Fibroblast of skin of scalp (primary cell): ENCODE measurements at regions not wholly inside any gene's neighbourhood (a gene's known extent, or its start where the extent isn't known, plus 50 kb on each side); places are given as distances from the start of the nearest gene placed in this dataset.

Experiments used
- DNase-seq: peaks from one replicate; pipeline ENCODE4 v3.0.0-alpha.2; 2013

DNA sequence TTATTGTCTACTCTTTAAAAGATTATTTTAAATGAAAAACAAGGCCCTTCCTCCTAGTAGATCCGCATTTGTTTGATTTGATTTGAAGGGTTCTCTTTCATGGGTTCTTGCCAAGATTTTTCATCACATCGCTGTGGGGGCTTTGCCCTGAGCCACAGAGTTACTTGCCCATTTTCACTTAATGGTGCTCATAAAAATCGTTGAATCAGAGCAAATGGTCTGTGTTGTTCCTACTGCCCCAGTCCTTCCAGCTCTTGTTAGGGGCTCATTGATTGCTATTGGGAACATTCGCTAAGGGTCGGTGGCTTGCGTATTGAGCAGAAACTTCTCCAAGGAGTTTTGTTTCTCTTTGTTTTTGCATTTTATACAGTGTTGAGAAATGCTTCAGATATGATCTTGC is 1023.4 kb upstream of the CDH8 start:
- DNase-seq, result no peak

DNA sequence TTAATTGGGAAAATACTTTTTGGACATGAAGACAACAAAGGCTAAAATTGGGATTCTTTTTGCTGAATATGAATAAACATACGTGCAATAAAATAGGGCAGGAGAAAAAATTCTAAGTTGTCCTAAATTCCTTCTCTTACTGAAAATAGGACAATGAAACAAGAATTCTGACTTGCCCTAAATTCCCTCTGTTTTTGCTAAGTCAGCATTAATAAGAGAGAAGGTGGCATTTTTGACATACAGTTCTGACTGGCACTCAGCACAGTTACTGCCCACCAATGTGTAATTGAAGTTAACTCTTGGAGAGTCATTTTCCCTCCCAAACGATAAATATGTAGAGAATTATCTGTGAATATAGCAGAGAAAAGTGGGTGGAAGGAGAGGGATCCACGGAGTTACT is 1021.1 kb upstream of the CDH8 start:
- no peak for DNase-seq

DNA sequence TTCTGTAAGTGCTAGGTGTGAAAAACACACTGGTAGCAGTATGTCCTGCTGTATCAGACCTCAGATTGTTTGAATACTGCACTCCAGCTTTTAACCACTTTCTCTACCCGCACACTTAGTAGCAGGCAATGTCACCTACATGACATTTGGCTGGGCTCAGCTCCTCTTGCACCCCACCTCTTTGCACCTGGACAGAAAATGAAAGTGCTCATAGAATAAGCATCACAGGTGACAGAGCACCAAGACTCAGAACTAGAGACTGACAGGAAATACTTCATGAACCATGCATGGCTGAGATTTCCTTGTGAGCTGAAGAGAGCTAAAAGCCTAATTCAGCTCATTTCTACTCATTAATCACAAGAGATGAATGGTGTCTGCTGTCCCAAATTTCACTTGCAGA is 1014.2 kb upstream of the CDH8 start:
- DNase-seq, result no peak

DNA sequence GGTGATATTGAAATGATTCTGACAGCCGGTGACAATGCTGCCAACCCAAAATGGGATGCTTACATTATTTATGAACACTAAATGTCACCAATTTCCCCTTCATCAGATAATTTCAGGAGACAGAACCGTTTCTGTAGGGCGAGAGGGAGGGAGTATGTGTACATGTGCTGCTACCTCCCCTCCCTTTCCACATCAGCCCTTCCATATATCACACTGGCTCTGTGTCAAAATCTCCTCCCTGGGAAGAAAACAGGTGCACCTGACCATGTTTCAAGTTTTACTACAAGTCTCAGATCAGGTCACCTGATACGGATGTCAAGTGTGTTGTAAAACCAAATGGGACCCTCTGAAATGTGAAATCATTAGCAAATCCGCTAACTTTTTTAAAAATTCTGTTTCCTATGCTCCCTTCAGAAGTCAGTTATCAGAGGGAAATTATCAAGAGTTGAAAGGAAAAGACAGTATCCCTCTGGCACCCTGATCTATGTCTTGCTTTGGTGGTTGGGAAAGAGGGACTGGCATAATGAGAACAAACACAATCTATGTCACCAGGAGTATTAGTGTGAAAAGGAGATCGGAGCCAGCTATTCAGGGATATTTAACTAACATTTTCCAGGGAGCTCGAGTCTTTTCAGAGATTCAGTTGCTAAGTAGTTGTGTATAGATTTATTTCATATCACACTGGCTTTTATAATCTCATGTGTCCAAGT is 1002.3 kb upstream of the CDH8 start:
- DNase-seq, result no peak

DNA sequence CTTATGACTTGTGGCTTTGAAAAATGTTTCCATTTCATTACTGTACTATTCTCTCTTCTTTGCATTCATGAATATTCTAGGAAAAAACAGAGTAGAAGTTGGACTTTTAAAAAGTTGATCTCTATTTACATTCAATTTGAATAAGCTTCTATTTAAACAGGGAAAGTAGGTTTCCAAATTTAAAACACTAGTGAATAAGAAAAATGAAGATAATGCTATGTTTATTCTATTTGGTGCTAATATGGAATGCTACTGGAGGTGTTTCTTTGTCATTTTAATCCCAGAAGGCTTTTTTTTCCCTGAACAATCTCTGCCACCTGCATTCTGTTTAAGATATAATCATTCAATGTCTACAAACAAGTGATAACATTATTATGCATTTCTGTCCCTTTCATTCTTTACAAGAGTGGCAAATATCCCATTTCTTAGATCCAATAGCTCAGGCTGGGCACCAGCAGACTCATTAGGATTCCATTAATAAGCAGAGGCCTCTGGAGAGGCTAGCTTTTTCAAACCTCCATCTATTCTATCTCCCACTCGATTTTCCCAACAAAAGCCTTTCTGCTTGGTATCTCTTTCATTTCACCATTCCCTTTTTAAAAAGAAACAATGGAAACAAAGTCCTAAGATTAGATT is 1001.6 kb upstream of the CDH8 start:
- DNase-seq, result no peak

DNA sequence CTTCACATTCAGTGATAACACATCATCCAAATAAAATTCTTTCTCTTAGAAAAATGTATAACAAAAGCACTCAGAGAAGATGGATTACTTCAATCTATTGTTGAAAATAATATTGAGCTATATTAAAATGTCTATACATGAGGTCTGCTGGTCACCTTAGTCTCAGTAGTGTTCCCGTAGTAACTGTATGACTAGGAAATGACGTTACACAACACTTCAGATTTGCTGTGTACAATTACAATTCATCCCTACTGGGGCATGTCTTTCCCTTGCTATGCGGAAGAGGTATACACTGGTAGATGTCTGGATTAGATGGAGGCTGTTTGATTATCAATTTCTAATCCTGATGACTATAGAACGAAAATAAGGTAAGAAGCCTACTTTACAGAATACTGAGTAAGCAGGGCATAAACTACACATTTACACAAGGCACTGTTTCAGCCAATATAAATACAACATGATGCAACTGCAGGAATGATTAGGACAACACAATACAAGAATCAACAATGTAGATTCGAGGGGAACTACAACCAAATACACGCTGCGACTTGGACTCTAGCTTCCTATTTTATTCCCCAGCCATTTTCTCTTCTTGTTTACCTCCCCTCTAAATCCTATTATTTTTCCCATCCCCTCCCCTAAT is 982.5 kb upstream of the CDH8 start:
- DNase-seq, result no peak

DNA sequence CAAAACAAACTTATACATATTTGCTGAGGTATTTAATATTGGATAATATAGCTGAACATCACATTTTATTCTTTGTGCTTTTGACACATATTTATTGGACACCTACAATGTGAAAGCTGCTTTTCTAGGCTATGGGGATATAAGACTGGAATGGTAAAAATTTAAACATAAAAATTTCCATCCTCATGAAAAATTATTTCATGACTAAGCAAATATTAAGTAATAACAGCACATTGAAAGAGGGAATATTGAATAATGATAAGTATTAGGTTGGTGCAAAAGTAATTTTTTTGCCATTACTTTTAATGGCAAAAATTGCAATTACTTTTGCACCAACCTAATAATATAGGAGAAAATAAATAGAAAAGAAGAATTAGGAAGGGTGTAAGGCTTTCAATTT is 972.5 kb upstream of the CDH8 start:
- no peak for DNase-seq

DNA sequence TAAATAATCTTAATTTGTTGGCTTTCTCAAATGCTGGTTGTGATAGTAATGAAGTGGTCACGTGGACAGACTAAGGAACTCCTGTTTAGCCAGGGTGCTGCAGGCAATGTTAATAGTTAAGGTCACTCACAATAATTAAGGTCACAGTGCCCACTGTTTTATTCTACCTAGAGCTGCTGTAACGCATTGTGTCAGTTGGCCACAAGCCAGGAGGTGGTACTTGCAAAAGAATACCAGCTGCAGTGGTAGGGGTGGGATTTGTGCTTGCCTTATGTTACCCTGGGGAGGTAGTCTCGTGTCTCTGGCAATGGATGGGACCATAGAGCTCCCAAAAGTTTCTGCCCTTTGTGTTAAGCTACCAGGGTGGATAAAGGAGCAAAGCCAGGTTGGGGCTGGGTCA is 969.1 kb upstream of the CDH8 start:
- DNase-seq, result no peak

DNA sequence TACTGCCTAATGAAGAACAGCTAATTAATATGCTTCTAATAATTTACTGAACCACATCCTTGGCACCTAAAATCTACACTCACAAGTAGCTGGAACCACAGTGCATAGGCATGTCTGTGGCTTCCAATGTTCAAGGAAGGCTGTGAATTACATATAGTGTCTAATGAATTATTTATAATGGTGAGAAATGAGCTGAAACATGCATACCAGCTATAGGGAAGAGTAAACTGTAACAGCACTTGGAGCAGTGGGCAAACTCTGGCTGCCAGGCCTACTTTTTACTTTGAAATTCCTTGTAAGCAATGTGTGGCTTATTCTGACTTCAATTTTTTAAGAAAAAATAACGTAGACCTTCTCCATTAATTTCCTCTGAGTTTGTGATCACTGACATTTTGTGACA is 953.2 kb upstream of the CDH8 start:
- DNase-seq, result no peak

DNA sequence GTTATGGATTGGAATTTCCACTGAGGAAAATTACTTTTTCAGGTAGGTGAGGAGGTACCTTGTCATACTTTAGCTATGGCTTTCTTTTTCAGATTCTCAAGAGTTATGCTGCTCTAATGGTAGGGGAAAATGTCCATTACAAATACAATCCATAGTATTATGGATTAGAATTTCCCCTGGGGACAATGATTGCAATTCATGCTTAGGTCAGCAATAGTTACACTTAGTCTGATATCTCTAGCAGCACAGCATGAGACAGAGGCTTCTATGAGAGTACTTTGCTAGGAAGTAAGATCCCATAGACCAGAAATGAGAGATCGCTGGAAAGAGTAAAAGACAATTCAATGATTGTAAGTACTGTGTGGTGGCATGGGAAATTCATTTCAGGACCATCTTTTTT is 949.5 kb upstream of the CDH8 start:
- DNase-seq, result no peak

DNA sequence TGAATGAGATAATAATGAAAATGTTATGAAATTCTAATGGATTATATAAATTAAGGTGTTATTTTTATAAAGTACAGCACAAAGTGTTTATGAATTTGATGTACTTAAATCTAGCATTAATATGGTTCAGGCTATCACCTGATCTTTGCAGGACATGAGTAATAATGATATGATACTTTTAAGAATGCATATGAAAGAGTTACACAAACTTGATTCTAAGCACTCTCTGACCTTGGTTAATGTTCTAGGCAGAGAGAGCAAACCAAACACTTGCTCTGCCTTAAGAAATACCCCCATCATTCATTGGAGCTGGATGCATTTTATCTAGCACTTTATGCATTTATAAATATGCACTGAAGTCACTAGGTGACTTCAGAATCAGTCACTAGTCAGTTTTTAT is 942.2 kb upstream of the CDH8 start:
- DNase-seq, result no peak

DNA sequence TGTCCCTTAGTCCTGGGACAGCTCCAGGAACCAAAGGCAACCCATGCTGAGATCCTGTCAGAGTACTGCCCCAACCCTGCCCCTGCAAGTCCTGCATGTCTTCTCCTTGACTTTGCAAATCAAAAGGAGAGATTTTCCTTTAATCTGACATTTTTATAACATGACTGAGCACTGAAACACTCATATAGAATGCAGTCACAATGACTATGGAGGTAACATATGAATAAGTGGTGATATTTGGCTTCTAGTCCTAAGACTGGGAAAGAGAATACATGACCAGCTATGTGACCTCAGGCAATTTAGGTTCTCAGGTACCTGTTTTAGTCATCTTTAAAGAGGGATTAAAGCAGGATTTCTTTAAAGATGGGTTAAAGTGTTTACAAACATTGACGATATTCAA is 941.6 kb upstream of the CDH8 start:
- DNase-seq, result no peak

DNA sequence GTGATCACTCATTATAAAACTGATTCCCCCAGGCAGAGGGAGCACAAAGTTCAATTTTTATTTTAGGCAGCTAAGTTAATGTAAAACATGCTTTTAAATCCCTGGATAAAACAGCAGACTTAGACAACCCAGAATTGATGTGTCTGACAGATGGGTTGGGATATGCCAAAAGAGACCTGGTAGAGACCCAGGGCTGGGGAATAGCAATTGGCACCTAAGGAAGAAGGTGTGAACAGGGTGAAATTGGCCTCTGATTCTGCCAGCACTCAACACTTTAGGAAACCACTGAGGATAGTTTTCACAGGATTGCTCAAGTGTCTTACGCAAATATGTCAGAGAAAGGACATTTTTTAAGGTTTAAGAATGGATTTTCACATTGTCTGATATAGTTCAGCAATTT is 938.2 kb upstream of the CDH8 start:
- no peak for DNase-seq

DNA sequence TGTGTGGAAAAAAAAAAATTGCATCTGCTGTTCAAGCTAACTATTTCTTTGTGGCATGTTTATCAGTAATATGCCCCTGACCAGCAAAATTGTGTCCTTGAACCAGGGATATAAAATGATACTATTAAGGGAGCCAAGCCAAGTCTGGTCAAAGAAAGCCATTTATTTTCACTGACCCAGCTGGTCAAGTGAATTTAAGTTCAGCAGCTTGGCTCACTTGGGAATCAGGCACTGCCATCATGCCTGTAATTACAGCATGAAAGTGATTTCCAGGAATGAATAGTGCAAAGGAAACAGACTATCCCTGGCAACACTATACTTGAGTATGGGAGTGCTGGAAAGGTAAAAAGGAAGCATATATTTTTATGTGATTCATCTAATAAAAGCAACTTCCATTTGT is 934.6 kb upstream of the CDH8 start:
- no peak for DNase-seq

DNA sequence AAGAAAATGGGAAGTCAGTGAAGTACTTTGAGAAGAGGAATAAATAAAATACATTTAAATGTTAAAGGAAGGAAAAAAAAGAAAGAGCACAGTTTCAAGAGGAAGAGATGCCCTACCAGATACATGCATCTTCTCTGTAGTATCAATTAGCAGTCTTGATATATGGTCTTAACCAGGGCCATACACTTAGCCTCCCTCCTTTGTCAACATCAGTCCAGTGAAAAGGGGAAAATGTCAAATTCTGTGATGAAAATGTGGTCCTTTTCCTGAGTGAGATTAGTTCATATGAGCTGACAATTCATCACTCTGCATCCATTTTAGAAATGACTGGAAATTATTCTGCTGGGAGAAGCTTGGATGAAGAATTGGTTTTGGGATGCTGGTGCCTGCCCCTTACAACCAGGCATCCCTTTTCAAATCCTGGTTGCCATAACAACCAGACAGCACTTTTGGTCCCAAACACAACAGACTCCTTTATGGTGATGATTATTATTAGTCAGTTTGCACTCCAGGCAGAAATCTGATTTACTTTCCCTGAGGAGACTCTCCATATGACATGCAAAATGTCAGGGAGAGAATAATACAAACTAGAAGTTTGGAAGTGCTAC is 933.6 kb upstream of the CDH8 start:
- DNase-seq, result no peak

DNA sequence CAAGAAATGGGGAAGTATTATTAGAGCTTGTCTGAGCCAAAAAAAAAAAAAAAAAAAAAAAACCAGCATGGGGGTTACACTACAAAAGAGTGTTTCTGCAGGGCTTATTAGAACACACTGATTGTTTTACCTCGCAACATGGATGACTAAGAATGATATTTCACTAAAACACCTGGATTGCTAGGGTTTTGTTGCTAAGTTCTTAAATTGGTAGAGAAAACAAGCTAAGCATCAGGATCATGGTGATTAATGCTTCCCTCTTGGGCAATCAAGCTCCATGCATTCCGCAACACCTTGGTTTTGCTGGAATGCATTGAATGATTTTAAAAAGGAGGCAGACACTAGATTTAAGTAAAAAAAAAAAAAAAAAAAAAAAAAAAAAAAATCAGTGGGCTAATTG is 931.4 kb upstream of the CDH8 start:
- DNase-seq, result no peak

DNA sequence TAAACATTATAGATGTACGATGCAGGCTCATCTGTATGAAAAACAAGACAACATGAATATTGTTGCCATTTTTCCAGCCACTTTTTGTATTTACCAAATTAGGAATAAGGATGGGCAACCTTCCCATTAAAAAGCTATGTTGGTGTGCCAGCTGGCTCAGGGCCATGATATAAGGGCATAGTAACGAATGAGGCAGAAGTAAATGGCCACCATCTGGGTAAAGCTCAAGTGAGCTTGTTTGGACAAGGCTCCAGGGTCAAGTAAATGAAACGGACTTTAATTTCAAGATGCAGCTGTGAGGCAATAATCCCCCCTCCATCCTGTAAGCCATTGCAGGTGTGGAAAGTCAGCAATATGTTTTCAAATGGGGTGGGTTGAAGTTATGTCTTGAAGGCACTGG is 930.9 kb upstream of the CDH8 start:
- no peak for DNase-seq

DNA sequence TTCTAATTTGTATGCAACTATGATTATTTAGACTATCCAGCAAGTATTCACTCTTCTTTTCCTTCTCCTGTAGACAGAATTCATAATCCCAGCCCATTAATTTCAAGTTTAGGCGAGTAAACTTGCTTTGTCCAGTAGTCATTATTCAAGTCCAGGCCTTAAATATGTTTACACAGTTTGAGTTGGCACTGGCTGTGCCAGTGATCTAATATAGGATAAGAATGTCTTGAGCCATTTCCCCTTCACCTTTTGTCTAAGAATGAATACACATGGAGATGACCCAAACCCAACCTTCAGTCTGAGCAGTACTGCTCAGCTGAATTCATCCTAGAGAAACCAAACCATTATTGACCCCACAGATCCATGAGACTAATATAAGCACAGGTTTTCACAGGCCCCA is 930.4 kb upstream of the CDH8 start:
- DNase-seq, result no peak

DNA sequence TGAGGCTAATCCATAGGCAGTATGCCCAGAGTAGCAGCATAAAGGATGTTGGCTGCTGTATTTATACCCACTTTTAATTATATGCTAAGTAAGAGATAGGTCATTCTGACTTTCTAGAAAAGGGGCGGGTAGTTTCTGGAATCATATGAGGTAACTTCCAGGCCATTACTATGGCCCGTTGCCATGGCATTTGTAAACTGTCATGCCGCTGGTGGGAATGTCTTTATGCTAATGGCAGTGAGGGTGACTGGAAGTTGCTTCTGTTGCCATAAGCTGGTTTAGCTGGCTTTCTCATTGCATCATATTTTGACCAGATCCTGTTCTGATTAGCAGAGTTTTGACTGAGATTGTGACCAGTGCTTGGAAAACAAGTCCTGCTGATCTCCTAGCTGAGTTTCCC is 929.6 kb upstream of the CDH8 start:
- no peak for DNase-seq

DNA sequence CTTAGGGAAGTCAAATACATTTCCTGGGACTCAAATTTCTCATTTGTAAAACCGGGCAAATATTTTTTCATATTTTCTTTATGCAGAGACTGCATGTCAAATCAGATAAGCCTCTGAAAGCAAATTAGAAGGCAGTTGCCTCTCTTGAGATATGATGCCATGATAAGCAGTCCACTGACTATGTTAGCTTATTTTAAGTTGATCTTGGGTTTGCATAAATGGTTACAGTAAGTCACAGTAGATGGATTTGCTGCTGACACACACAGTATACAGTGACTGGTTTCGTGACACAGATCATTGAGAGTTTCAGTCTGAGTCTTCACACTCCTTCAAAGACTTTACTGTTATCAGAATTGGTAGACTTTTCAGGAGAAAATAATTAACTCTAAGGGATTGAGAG is 927.6 kb upstream of the CDH8 start:
- DNase-seq, result no peak

DNA sequence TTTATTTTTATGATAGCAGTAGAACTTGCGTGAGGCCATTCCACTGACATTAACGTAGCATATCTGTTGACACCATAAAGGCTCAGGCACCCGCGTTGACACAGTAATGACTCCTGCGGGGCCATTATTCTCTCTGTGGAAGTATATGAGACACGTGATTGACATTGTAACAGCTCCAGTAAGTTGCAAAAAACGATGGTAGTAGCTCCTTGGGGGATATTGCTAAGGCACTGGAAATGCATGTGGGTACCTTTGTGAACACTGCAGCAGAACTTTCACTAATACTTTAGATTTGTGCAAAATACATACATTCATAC is 918.8 kb upstream of the CDH8 start:
- DNase-seq, result no peak

DNA sequence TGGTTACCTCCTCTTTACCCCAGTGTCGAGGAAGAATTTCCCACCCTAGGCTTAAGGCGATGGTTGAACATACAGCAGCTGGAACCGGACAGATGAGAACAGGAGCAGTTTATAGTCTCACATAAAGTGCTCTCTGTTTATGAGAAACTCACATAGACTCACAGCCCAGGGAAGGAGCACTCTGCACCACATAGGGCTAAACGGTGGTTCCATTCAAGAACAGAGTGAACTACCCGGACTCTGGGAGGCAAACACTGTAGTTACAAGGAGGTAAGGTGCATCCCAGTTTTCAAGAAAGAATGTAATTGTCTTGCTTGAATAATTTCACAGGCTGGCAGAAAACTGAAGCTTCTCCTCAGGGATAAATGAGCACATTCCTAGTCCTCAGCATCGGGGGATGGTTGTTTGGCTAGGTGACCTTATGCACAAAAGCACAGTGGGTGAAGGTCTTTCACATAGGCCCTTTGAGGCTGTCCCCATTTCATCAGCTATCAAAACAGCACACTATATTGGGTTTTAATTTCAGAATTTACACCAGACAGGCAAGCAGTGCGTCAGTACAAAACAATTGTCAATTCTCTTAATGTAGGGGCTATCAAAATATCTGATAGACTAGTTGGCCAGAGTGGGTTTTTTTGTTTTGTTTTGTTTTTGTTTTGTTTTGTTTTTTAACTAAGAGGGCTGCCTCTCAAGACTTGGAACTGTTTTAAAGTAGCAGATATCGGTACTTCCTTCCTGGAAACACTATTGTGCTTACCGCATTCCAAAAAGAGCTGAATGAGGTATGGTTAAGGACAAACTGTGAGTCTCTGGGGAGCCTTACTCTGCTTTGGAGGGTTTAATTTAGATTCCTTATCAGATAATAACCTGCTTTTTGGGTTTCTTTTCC is 918.1 kb upstream of the CDH8 start:
- no peak for DNase-seq

DNA sequence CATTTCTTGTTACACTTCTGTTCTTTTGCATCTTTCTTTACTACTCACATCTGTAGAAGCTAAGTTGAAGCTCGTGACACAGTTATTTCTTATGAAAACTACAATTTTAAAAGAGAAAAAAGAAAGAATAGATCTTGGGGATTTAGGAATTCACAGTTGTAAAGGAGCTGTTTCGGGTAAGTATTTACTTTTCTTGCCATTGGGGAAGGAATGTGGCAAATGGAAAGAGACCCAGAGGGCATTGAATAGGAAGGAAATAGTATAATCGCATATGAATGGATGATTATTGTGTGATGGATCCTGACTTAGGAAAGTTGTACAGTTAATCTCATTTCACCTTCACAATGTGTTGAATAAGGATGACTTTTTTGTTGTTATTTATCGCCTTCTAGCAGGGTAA is 914.1 kb upstream of the CDH8 start:
- DNase-seq, result no peak
